PC-3 (cell line): ENCODE measurements at regions not wholly inside any gene's neighbourhood (a gene's known extent, or its start where the extent isn't known, plus 50 kb on each side); places are given as distances from the start of the nearest gene placed in this dataset.

ENCODE experiments used
- ATAC-seq: fragments of 200-7000 bp; cut with Tn5 transposase; 2 replicates; pipeline ENCODE4 v1.9.1; 2020; ENCODE audit warnings: mild to moderate bottlenecking, moderate library complexity
- BruUV-seq: library from RNA; stranded (reverse); fragments of 400-500 nt; replicated peaks from 2 replicates; lab custom pipeline; 2021; lab: Mats Ljungman, UMichigan
- CTCF ChIA-PET: fragments of 300-600 bp; sonication (Branson Sonifier 250); formaldehyde crosslinking; loops from one replicate; lab custom pipeline; 2022; ENCODE audit warnings: antibody characterized with exemption; lab: Charles Lee
- POLR2A ChIA-PET: fragments of 300-600 bp; sonication (Branson Sonifier 250); formaldehyde crosslinking; loops from one replicate; lab custom pipeline; 2022; ENCODE audit warnings: antibody characterized with exemption; ENCODE audit not compliant: unreplicated experiment; lab: Charles Lee
- DNase-seq: peaks from one replicate; pipeline ENCODE4 v3.0.0-alpha.2; 2015
- H2AFZ ChIP-seq: fragments of 300-600 bp; sonication (generic); 2 replicates; pipeline ENCODE4 v1.6.0; 2016; ENCODE audit warnings: antibody characterized with exemption, low read length
- H3F3A ChIP-seq: fragments of 300-600 bp; sonication (generic); one replicate; pipeline ENCODE4 v1.6.0; 2017; ENCODE audit warnings: antibody characterized with exemption, low read length, control low read depth, mild to moderate bottlenecking; ENCODE audit not compliant: unreplicated experiment
- H3K27ac ChIP-seq: fragments of 300-600 bp; sonication (generic); 2 replicates; pipeline ENCODE4 v1.5.1; 2016; ENCODE audit warnings: mild to moderate bottlenecking, low read length
- H3K27me3 ChIP-seq: fragments of 300-600 bp; sonication (generic); 2 replicates; pipeline ENCODE4 v1.6.1; 2016; ENCODE audit warnings: low read length, mixed read lengths
- H3K36me3 ChIP-seq: fragments of 300-600 bp; sonication (generic); 2 replicates; pipeline ENCODE4 v1.6.1; 2016; ENCODE audit warnings: low read depth, mixed run types, low read length, mixed read lengths
- H3K4me1 ChIP-seq: fragments of 300-600 bp; sonication (generic); 2 replicates; pipeline ENCODE4 v1.5.1; 2016; ENCODE audit warnings: low read length; ENCODE audit not compliant: insufficient read depth
- H3K4me2 ChIP-seq: fragments of 300-600 bp; sonication (generic); 2 replicates; pipeline ENCODE4 v1.6.0; 2016; ENCODE audit warnings: low read length
- H3K4me3 ChIP-seq: fragments of 300-600 bp; sonication (generic); 2 replicates; pipeline ENCODE4 v1.5.1; 2016; ENCODE audit warnings: mild to moderate bottlenecking, low read length, mixed read lengths
- H3K79me2 ChIP-seq: fragments of 300-600 bp; sonication (generic); 2 replicates; pipeline ENCODE4 v1.6.1; 2017; ENCODE audit warnings: low read length, mixed read lengths
- H3K9ac ChIP-seq: fragments of 300-600 bp; sonication (generic); 2 replicates; pipeline ENCODE4 v1.6.0; 2016; ENCODE audit warnings: mild to moderate bottlenecking, low read length
- H3K9me2 ChIP-seq: fragments of 300-600 bp; sonication (generic); replicated peaks from 2 replicates; pipeline ENCODE4 v1.6.1; 2016; ENCODE audit warnings: mixed run types, low read length, mixed read lengths
- H3K9me3 ChIP-seq: fragments of 300-600 bp; sonication (generic); 2 replicates; pipeline ENCODE4 v1.6.1; 2016; ENCODE audit warnings: low read length, mixed read lengths
- H4K20me1 ChIP-seq: fragments of 300-600 bp; sonication (generic); 2 replicates; pipeline ENCODE4 v1.6.1; 2016; ENCODE audit warnings: low read length, mixed read lengths
- EZH2 ChIP-seq: fragments of 300-600 bp; sonication (generic); IDR thresholded peaks from one replicate; pipeline ENCODE4 v1.6.1; 2017; ENCODE audit warnings: antibody characterized with exemption, mild to moderate bottlenecking, low read length; ENCODE audit not compliant: unreplicated experiment
- EZH2phosphoT487 ChIP-seq: fragments of 300-600 bp; sonication (generic); IDR thresholded peaks from 2 replicates; pipeline ENCODE4 v1.6.1; 2018; ENCODE audit warnings: mild to moderate bottlenecking, antibody characterized with exemption, low read length, borderline replicate concordance
- intact Hi-C: fragments of 100-400 bp; cut with micrococcal nuclease; formaldehyde crosslinking; loops from 2 replicates; pipeline ENCODE4 v1.9.0; 2023
- TF ChIP-seq, protein P1 (sequence below): fragments of 300-600 bp; sonication (generic); conservative IDR thresholded peaks from 2 replicates; pipeline ENCODE4 v1.5.1; 2017; ENCODE audit warnings: antibody characterized with exemption, low read depth, mild to moderate bottlenecking, low read length

DNA sequence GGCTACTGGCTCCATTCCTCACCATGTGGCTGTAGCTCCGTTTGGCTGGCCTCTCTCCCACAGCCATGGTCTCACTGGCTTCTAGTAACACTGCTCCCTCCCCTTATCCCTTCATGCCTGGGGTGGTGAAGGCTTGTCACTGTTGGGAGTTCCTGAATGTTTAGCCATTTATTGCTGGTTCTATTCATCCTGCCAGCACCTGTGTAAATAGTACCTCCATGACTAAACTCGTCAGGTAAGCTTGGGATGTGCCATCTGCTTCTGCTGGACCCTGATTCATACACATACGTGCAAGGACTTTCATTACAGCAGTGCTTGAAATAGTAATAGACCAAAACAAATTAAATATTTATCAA lies 61.6 kb downstream of the CCDC71L start:
- peak overlapping the region; percentile 80 for H3K27ac ChIP-seq
- no peaks in the 10 kb centered on the region for H3K27me3 ChIP-seq
- H3K36me3 ChIP-seq = no peaks in the 10 kb centered on the region
- 0 out of 2 replicates have a peak overlapping the region, but pooled peaks have one; percentile 13 for H3K4me3 ChIP-seq
- H4K20me1 ChIP-seq = no peaks in the 10 kb centered on the region
- ChIA-PET CTCF (interaction anchor here (1.2 kb wide), 1 partner anchor 57 kb away, joined by 13 read pairs; no protein-coding TSS in a partner anchor), POLR2A (no interaction called here)
- H2AFZ ChIP-seq = peak overlapping the region; percentile 83
- no TSS peak for BruUV-seq
- no peaks in the 10 kb centered on the region for H3K79me2 ChIP-seq
- H3K4me2 ChIP-seq = peak overlapping the region; percentile 55
- no peaks in the 10 kb centered on the region for H3K9me3 ChIP-seq
- peak; percentile 66 for ATAC-seq
- H3K9me2 ChIP-seq = no peaks in the 10 kb centered on the region
- DNase-seq = peak; percentile 75
- no peaks in the 10 kb centered on the region for H3F3A ChIP-seq
- intact Hi-C loops = loop anchor here (2.0 kb wide), 1 partner anchor 21 kb away; no protein-coding TSS in a partner anchor
- peaks cover 17% of the 10 kb centered on the region for H3K4me1 ChIP-seq
- H3K9ac ChIP-seq = peak overlapping the region; percentile 42
- TF ChIP-seq, protein P1, sequence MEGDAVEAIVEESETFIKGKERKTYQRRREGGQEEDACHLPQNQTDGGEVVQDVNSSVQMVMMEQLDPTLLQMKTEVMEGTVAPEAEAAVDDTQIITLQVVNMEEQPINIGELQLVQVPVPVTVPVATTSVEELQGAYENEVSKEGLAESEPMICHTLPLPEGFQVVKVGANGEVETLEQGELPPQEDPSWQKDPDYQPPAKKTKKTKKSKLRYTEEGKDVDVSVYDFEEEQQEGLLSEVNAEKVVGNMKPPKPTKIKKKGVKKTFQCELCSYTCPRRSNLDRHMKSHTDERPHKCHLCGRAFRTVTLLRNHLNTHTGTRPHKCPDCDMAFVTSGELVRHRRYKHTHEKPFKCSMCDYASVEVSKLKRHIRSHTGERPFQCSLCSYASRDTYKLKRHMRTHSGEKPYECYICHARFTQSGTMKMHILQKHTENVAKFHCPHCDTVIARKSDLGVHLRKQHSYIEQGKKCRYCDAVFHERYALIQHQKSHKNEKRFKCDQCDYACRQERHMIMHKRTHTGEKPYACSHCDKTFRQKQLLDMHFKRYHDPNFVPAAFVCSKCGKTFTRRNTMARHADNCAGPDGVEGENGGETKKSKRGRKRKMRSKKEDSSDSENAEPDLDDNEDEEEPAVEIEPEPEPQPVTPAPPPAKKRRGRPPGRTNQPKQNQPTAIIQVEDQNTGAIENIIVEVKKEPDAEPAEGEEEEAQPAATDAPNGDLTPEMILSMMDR = no peak
- TF ChIP-seq EZH2phosphoT487 (no peak), EZH2 (no peak)

DNA sequence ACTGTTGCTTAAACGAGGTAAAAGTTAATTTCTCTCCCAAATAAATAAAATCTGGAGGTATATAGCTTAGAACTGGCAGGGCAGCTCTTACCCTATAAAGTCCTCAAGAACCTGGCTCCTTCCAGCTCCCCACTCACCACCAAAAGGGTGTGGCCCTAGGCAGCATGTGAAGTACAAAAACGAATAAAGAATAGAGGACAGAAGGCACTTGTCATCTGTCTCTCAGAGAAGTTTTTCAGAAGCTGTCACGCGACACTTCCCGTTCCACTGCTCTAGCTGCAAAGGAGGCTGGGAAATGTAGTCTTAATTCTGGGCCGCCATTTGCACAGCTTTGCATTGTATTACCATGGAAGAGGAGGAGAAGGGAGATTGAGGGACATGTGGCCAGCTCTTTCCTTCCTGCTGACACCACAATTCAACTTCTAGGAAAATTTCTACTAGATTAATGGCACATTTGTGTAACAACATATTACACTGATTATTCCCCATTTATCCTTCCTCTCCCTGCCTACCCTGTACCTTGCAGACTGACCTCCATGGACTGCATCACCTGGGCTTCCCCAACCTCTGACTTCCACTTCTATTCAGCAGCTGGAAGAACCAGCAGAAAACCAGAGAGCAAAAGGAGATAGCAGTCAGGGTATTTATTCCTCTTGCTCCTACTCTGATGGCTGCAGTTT lies 62.2 kb downstream of the CCDC71L start:
- intact Hi-C loops = loop anchor here (2.0 kb wide), 1 partner anchor 22 kb away; no protein-coding TSS in a partner anchor
- TF ChIP-seq, protein P1 = no peak
- TF ChIP-seq EZH2 (no peak), EZH2phosphoT487 (no peak)
- CTCF ChIA-PET = interaction anchor here (1.2 kb wide), 1 partner anchor 56 kb away, joined by 13 read pairs; no protein-coding TSS in a partner anchor
- no peaks in the 10 kb centered on the region for H3F3A ChIP-seq
- no TSS peak for BruUV-seq
- H3K27me3 ChIP-seq = no peaks in the 10 kb centered on the region
- no peaks in the 10 kb centered on the region for H3K9me3 ChIP-seq
- peaks cover 17% of the 10 kb centered on the region for H3K4me1 ChIP-seq
- H3K9me2 ChIP-seq = no peaks in the 10 kb centered on the region
- peak overlapping the region; percentile 57 for H3K4me2 ChIP-seq
- H4K20me1 ChIP-seq = no peaks in the 10 kb centered on the region
- H3K79me2 ChIP-seq = no peaks in the 10 kb centered on the region
- 0 out of 2 replicates have a peak overlapping the region, but pooled peaks have one; percentile 13 for H3K4me3 ChIP-seq
- peak; percentile 80 for DNase-seq
- H3K9ac ChIP-seq = peak overlapping the region; percentile 42
- ATAC-seq = peak; percentile 96
- POLR2A ChIA-PET = interaction anchor here (0.7 kb wide), 1 partner anchor 314 kb away, joined by 4 read pairs; the partner anchor contains the start of gene NAMPT
- H3K36me3 ChIP-seq = no peaks in the 10 kb centered on the region
- H2AFZ ChIP-seq = peak overlapping the region; percentile 83
- peak overlapping the region; percentile 80 for H3K27ac ChIP-seq
